ENCODE measurements at regions not wholly inside any gene's neighbourhood (a gene's known extent, or its start where the extent isn't known, plus 50 kb on each side); places are given as distances from the start of the nearest gene placed in this dataset.

- Histone ChIP-seq H3K36me3 (no peaks in the 10 kb centered on the region), H3K27me3 (no peaks in the 10 kb centered on the region), H3K9me3 (no peaks in the 10 kb centered on the region), H3K27ac (no peak overlapping the region), H3K4me3 (no peak overlapping the region), H3K4me1 (peaks cover 0 to 15% (median 0%) of the 10 kb centered on the region in 3 donors)
- WGBS, 2 donors (ENCODE audit: low coverage in 1 of 2) = 88 to 100% methylated on average over 4 to 5 of the region's 5 CpGs
- no peak for TF ChIP-seq POLR2AphosphoS5 (IDR thresholded peaks at IDR 0.05)
- TF ChIP-seq CTCF (IDR thresholded peaks at IDR 0.05) = no peak
- TF ChIP-seq EP300 (IDR thresholded peaks at IDR 0.05) = no peak
- no peak for TF ChIP-seq POLR2A (IDR thresholded peaks at IDR 0.05)
- ATAC-seq = no peak
Observed at GRCh38 chr3:72352176-72352575, 496.1 kb downstream of the SHQ1 start.

GRCh38 chr3:72351536-72351935 is 496.7 kb downstream of the SHQ1 start:
- Histone ChIP-seq H3K27me3 (no peaks in the 10 kb centered on the region), H3K9me3 (no peaks in the 10 kb centered on the region), H3K27ac (no peak overlapping the region), H3K4me3 (no peak overlapping the region), H3K36me3 (no peaks in the 10 kb centered on the region), H3K4me1 (peaks cover 0 to 20% (median 0%) of the 10 kb centered on the region in 3 donors)
- no peak for TF ChIP-seq CTCF (IDR thresholded peaks at IDR 0.05)
- TF ChIP-seq POLR2AphosphoS5 (IDR thresholded peaks at IDR 0.05) = no peak
- TF ChIP-seq POLR2A (IDR thresholded peaks at IDR 0.05) = no peak
- TF ChIP-seq EP300 (IDR thresholded peaks at IDR 0.05) = no peak
- no peak for ATAC-seq
- 83 to 96% methylated on average over 5 to 9 of the region's 9 CpGs for WGBS, 2 donors (ENCODE audit: low coverage in 1 of 2)

GRCh38 chr3:72350761-72351505 is 497.3 kb downstream of the SHQ1 start:
- Histone ChIP-seq H3K36me3 (no peaks in the 10 kb centered on the region), H3K27me3 (no peaks in the 10 kb centered on the region), H3K27ac (no peak overlapping the region), H3K4me3 (no peak overlapping the region), H3K4me1 (peaks cover 0 to 26% (median 0%) of the 10 kb centered on the region in 3 donors), H3K9me3 (no peaks in the 10 kb centered on the region)
- TF ChIP-seq CTCF (IDR thresholded peaks at IDR 0.05) (no peak), EP300 (IDR thresholded peaks at IDR 0.05) (no peak), POLR2A (IDR thresholded peaks at IDR 0.05) (no peak), POLR2AphosphoS5 (IDR thresholded peaks at IDR 0.05) (no peak)
- no peak for ATAC-seq
- whole genome bisulfite sequencing, 2 donors (ENCODE audit: low coverage in 1 of 2) = 86 to 100% methylated on average over 1 to 12 of the region's 15 CpGs

GRCh38 chr3:72348357-72348756 is 499.9 kb downstream of the SHQ1 start:
- no peak for ATAC-seq
- no peak overlapping the region for H3K4me3 ChIP-seq
- no peak for TF ChIP-seq POLR2AphosphoS5 (IDR thresholded peaks at IDR 0.05)
- TF ChIP-seq CTCF (IDR thresholded peaks at IDR 0.05) = no peak
- no peak for TF ChIP-seq EP300 (IDR thresholded peaks at IDR 0.05)
- no peak for TF ChIP-seq POLR2A (IDR thresholded peaks at IDR 0.05)
- peaks cover 0 to 29% (median 0%) of the 10 kb centered on the region in 3 donors for H3K4me1 ChIP-seq
- H3K36me3 ChIP-seq = no peaks in the 10 kb centered on the region
- H3K27ac ChIP-seq = peak overlapping the region in 2 of 4 donors; percentile 1 to 64
- H3K27me3 ChIP-seq = no peaks in the 10 kb centered on the region
- H3K9me3 ChIP-seq = no peaks in the 10 kb centered on the region

- Histone ChIP-seq H3K4me3 (no peak overlapping the region), H3K36me3 (no peaks in the 10 kb centered on the region), H3K4me1 (peaks cover 0 to 29% (median 0%) of the 10 kb centered on the region in 3 donors), H3K9me3 (no peaks in the 10 kb centered on the region), H3K27ac (peak overlapping the region in 3 of 4 donors; percentile 1 to 64 (median 36)), H3K27me3 (no peaks in the 10 kb centered on the region)
- 51 to 60% methylated on average over 5 to 6 of the region's 20 CpGs for WGBS, 2 donors (ENCODE audit: low coverage in 1 of 2)
- peak; percentile 78 for ATAC-seq
- TF ChIP-seq POLR2A (IDR thresholded peaks at IDR 0.05) = no peak
- TF ChIP-seq POLR2AphosphoS5 (IDR thresholded peaks at IDR 0.05) = peak; percentile 92
- TF ChIP-seq CTCF (IDR thresholded peaks at IDR 0.05) = no peak
Observed at GRCh38 chr3:72347819-72348319, 500.4 kb downstream of the SHQ1 start.

Data from gastroesophageal sphincter (tissue), 4 donors.